Spleen (tissue), 11 donors: ENCODE measurements at regions not wholly inside any gene's neighbourhood (a gene's known extent, or its start where the extent isn't known, plus 50 kb on each side); places are given as distances from the start of the nearest gene placed in this dataset.

Experiments used
- DNase-seq: peaks from one replicate; pipeline ENCODE4 v3.0.0-alpha.2; 2020
- H3K27ac ChIP-seq, 8 donors: fragments of 200-600 bp; sonication (generic) in 7 of 8; 1 replicate in 4 of 8; 2 replicates in 4 of 8; pipeline versions ENCODE4 v1.5.0 to v1.8.0; 2016 to 2021; ENCODE audit warnings: inconsistent platforms in 4 of 8, mild to moderate bottlenecking in 4 of 8, moderate library complexity in 1 of 8
- H3K27me3 ChIP-seq, 7 donors: fragments of 200-600 bp; sonication (generic) in 6 of 7; replicated peaks in 1 of 7; 1 replicate in 4 of 7; 2 replicates in 3 of 7; pipeline versions ENCODE4 v1.5.0 to v1.8.0; 2016 to 2021; ENCODE audit warnings: inconsistent platforms in 3 of 7, mild to moderate bottlenecking in 1 of 7
- H3K36me3 ChIP-seq, 6 donors: fragments of 200-600 bp; sonication (generic) in 5 of 6; 1 replicate in 4 of 6; 2 replicates in 2 of 6; pipeline versions ENCODE4 v1.5.0 to v1.8.0; 2016 to 2021; ENCODE audit warnings: inconsistent platforms in 2 of 6
- H3K4me1 ChIP-seq, 6 donors: fragments of 200-600 bp; sonication (generic) in 5 of 6; 1 replicate in 3 of 6; 2 replicates in 3 of 6; pipeline versions ENCODE4 v1.5.0 to v1.8.0; 2016 to 2021; ENCODE audit warnings: inconsistent platforms in 3 of 6
- H3K4me3 ChIP-seq, 8 donors: fragments of 200-600 bp; sonication (generic) in 7 of 8; 1 replicate in 4 of 8; 2 replicates in 4 of 8; pipeline versions ENCODE4 v1.5.0 to v1.8.0; 2016 to 2021; ENCODE audit warnings: inconsistent platforms in 4 of 8, mild to moderate bottlenecking in 4 of 8, moderate library complexity in 2 of 8
- H3K9me3 ChIP-seq, 8 donors: fragments of 200-600 bp; sonication (generic) in 7 of 8; 1 replicate in 4 of 8; 2 replicates in 4 of 8; pipeline versions ENCODE4 v1.5.0 to v1.8.0; 2016 to 2021; ENCODE audit warnings: inconsistent platforms in 4 of 8
- CTCF ChIP-seq, 11 experiments: fragments of 200-600 bp in 7 of 11; fragments of 450-650 bp in 4 of 11; sonication (generic) in 4 of 11; IDR thresholded peaks in 8 of 11; conservative IDR thresholded peaks in 3 of 11; 1 replicate in 7 of 11; 2 replicates in 4 of 11; pipeline versions ENCODE4 v1.4.0 to v1.8.0; 2016 to 2021; ENCODE audit warnings: antibody characterized with exemption in 11 of 11, inconsistent platforms in 4 of 11, mild to moderate bottlenecking in 1 of 11
- POLR2A ChIP-seq, 3 donors: fragments of 450-650 bp; IDR thresholded peaks; one replicate each; pipeline ENCODE4 v1.5.1; 2017; ENCODE audit warnings: antibody characterized with exemption in 3 of 3, mild to moderate bottlenecking in 1 of 3
- POLR2AphosphoS5 ChIP-seq, 3 donors: sonication (generic); formaldehyde crosslinking; IDR thresholded peaks; one replicate each; pipeline ENCODE4 v1.5.1; 2017; ENCODE audit warnings: antibody characterized with exemption in 3 of 3
- WGBS, 5 donors: extraction: QIAGEN DNeasy Blood & Tissue Kit in 3 of 5; methylation state at CpG; one replicate each; pipeline versions ENCODE4 v1.1.5 to v1.1.7; 2013 to 2018; 5-methylcytosine and 5-hydroxymethylcytosine counted together
- intact Hi-C: fragments of 100-400 bp; cut with DNase I; formaldehyde crosslinking; loops from one replicate; pipeline ENCODE4 v1.15.0; 2023; ENCODE audit warnings: low total_unique reads
- donor health status: healthy with polysubstance abuse.
- donor health status: DM: no; HTN: no; CAD: no; lungs with moderate emphysema.
- donor health status: DM: no; HTN: no; CAD: no.
- donor health status: Bipolar disorder and iron deficiency.
- donor health status: healthy.
- donor health status: DM: no; HTN: no; CAD: no.
- donor health status: DM: yes; HTN: yes; CAD: no.

- H3K4me1 ChIP-seq = no peaks in the 10 kb centered on the region
- H3K9me3 ChIP-seq = no peaks in the 10 kb centered on the region
- 39 to 54% (median 51%) methylated on average over 2 of the region's 2 CpGs for WGBS, 5 donors
- no peaks in the 10 kb centered on the region for H3K36me3 ChIP-seq
- intact Hi-C loops = no loop called here
- no peaks in the 10 kb centered on the region for H3K27me3 ChIP-seq
- DNase-seq = no peak
- H3K4me3 ChIP-seq = no peak overlapping the region
- TF ChIP-seq CTCF (IDR thresholded peaks at IDR 0.05 in 8 of 11, conservative IDR thresholded peaks at IDR 0.05 in 3 of 11) (no peak), POLR2AphosphoS5 (IDR thresholded peaks at IDR 0.05) (no peak), POLR2A (IDR thresholded peaks at IDR 0.05) (no peak)
- H3K27ac ChIP-seq = no peak overlapping the region
Measured at GRCh38 chr1:98019747-98020146, 98.9 kb upstream of the DPYD start.

- no peaks in the 10 kb centered on the region for H3K9me3 ChIP-seq
- no peak for DNase-seq
- no peaks in the 10 kb centered on the region for H3K36me3 ChIP-seq
- intact Hi-C loops = no loop called here
- H3K4me1 ChIP-seq = no peaks in the 10 kb centered on the region
- no peak overlapping the region for H3K27ac ChIP-seq
- TF ChIP-seq POLR2AphosphoS5 (IDR thresholded peaks at IDR 0.05) = no peak
- no peak for TF ChIP-seq CTCF (IDR thresholded peaks at IDR 0.05 in 8 of 11, conservative IDR thresholded peaks at IDR 0.05 in 3 of 11)
- TF ChIP-seq POLR2A (IDR thresholded peaks at IDR 0.05) = no peak
- no peaks in the 10 kb centered on the region for H3K27me3 ChIP-seq
- 70 to 84% (median 75%) methylated on average over 2 of the region's 2 CpGs for WGBS, 5 donors
- H3K4me3 ChIP-seq = no peak overlapping the region
Measured at GRCh38 chr1:98018074-98018473, 97.2 kb upstream of the DPYD start.

GRCh38 chr1:98017184-98017583 lies 96.3 kb upstream of the DPYD start:
- no peaks in the 10 kb centered on the region for H3K36me3 ChIP-seq
- no peaks in the 10 kb centered on the region for H3K4me1 ChIP-seq

GRCh38 chr1:98008373-98008772 lies 87.5 kb upstream of the DPYD start:
- intact Hi-C loops = no loop called here
- Histone ChIP-seq H3K4me1 (no peaks in the 10 kb centered on the region), H3K27me3 (no peaks in the 10 kb centered on the region), H3K36me3 (no peaks in the 10 kb centered on the region), H3K27ac (no peak overlapping the region), H3K9me3 (no peaks in the 10 kb centered on the region), H3K4me3 (no peak overlapping the region)
- WGBS, 5 donors = 60 to 67% (median 63%) methylated on average over 1 of the region's 1 CpG
- TF ChIP-seq POLR2A (IDR thresholded peaks at IDR 0.05) = no peak
- TF ChIP-seq CTCF (IDR thresholded peaks at IDR 0.05 in 8 of 11, conservative IDR thresholded peaks at IDR 0.05 in 3 of 11) = no peak
- no peak for TF ChIP-seq POLR2AphosphoS5 (IDR thresholded peaks at IDR 0.05)
- DNase-seq = no peak

More at GRCh38 chr1:98017184-98017583, 96.3 kb upstream of the DPYD start:
- no peaks in the 10 kb centered on the region for H3K9me3 ChIP-seq
- TF ChIP-seq POLR2A (IDR thresholded peaks at IDR 0.05) (no peak), CTCF (IDR thresholded peaks at IDR 0.05 in 8 of 11, conservative IDR thresholded peaks at IDR 0.05 in 3 of 11) (no peak), POLR2AphosphoS5 (IDR thresholded peaks at IDR 0.05) (no peak)
- intact Hi-C loops = no loop called here
- no peak for DNase-seq
- H3K4me3 ChIP-seq = no peak overlapping the region
- H3K27me3 ChIP-seq = no peaks in the 10 kb centered on the region
- no peak overlapping the region for H3K27ac ChIP-seq
